K562 (cell line): ENCODE measurements at regions not wholly inside any gene's neighbourhood (a gene's known extent, or its start where the extent isn't known, plus 50 kb on each side); places are given as distances from the start of the nearest gene placed in this dataset.

ENCODE experiments used
- ATAC-seq: fragments of 200-7000 bp; cut with Tn5 transposase; 3 replicates; pipeline ENCODE4 v1.9.1; 2020; ENCODE audit warnings: moderate library complexity
- BruUV-seq: library from RNA; stranded (reverse); fragments of 400-500 nt; replicated peaks from 2 replicates; lab custom pipeline; 2021; lab: Mats Ljungman, UMichigan
- CTCF ChIA-PET: fragments of 300-600 bp; formaldehyde crosslinking; extraction: SDS; loops from one replicate; lab custom pipeline; 2021; ENCODE audit warnings: low intra/inter-chr PET ratio; lab: Yijun Ruan, JAX
- POLR2A ChIA-PET: fragments of 300-600, 350-650 bp; sonication (Branson Sonifier 250); formaldehyde crosslinking; extraction: SDS; loops from one replicate; lab custom pipeline; 2021; ENCODE audit warnings: antibody characterized with exemption, inconsistent platforms; lab: Yijun Ruan, JAX
- DNase-seq, 4 experiments: peaks; one replicate each; pipeline versions ENCODE4 v3.0.0 to v3.0.0-alpha.2; 2011 to 2018; ENCODE audit warnings: low spot score in 3 of 4, mixed read lengths in 3 of 4; ENCODE audit errors: extremely low read depth in 1 of 4
- FAIRE-seq: peaks from 2 replicates; lab custom pipeline; 2011; peaks lifted over from hg19 to GRCh38; lab: Jason Lieb, UNC
- H2AFZ ChIP-seq: 2 replicates; pipeline ENCODE4 v1.6.0; 2011; ENCODE audit warnings: low read depth, low read length, control low read depth, inconsistent platforms
- H3K27ac ChIP-seq: fragments of 200-600 bp; 3 replicates; pipeline ENCODE4 v1.8.0; 2011; ENCODE audit warnings: low read depth, mild to moderate bottlenecking, control low read depth, inconsistent platforms, low read length, moderate library complexity, mixed read lengths; ENCODE audit errors: extremely low read depth
- H3K27me3 ChIP-seq, 2 experiments: fragments of 300-600 bp in 1 of 2; 2 replicates in 1 of 2; 3 replicates in 1 of 2; pipeline versions ENCODE4 v1.6.0 to v1.8.0; 2011; ENCODE audit warnings: inconsistent platforms in 2 of 2, low read length in 2 of 2, mild to moderate bottlenecking in 1 of 2, mixed read lengths in 1 of 2, moderate library complexity in 1 of 2; ENCODE audit not compliant: control insufficient read depth in 2 of 2, insufficient read depth in 2 of 2
- H3K36me3 ChIP-seq: fragments of 300-600 bp; 3 replicates; pipeline ENCODE4 v1.8.0; 2011; ENCODE audit warnings: mild to moderate bottlenecking, low read length, inconsistent platforms; ENCODE audit not compliant: control insufficient read depth, insufficient read depth
- H3K4me1 ChIP-seq, 2 experiments: fragments of 200-600 bp in 1 of 2; replicated peaks in 1 of 2; 2 replicates in 1 of 2; 3 replicates in 1 of 2; pipeline versions ENCODE4 v1.5.1 to v1.8.0; 2011; ENCODE audit warnings: inconsistent platforms in 2 of 2, low read length in 2 of 2, mild to moderate bottlenecking in 1 of 2, mixed read lengths in 1 of 2, moderate library complexity in 1 of 2; ENCODE audit not compliant: control insufficient read depth in 2 of 2, insufficient read depth in 2 of 2
- H3K4me2 ChIP-seq: 2 replicates; pipeline ENCODE4 v1.6.1; 2011; ENCODE audit warnings: low read length, control low read depth, inconsistent platforms, mixed read lengths; ENCODE audit not compliant: insufficient read depth
- H3K4me3 ChIP-seq: fragments of 200-600 bp; sonication (generic), shearing (Covaris generic); 2 replicates; pipeline ENCODE4 v1.5.1; 2016; ENCODE audit warnings: control low read depth, inconsistent platforms
- H3K79me2 ChIP-seq: fragments of 200-600 bp; 3 replicates; pipeline ENCODE4 v1.8.0; 2011; ENCODE audit warnings: low read length, inconsistent platforms; ENCODE audit not compliant: control insufficient read depth, insufficient read depth
- H3K9ac ChIP-seq, 2 experiments: 2 replicates each; pipeline versions ENCODE4 v1.6.0 to v1.6.1; 2011; ENCODE audit warnings: low read depth in 2 of 2, low read length in 2 of 2, control low read depth in 1 of 2, inconsistent platforms in 1 of 2, mild to moderate bottlenecking in 1 of 2, mixed read lengths in 1 of 2; ENCODE audit not compliant: insufficient read depth in 1 of 2
- H3K9me1 ChIP-seq: one replicate; pipeline ENCODE4 v1.6.0; 2011; ENCODE audit warnings: inconsistent platforms, mild to moderate bottlenecking, low read length, moderate library complexity; ENCODE audit not compliant: control insufficient read depth, insufficient read depth
- H3K9me3 ChIP-seq: replicated peaks from 2 replicates; pipeline ENCODE4 v1.5.1; 2011; ENCODE audit warnings: low read depth, low read length, inconsistent platforms; ENCODE audit not compliant: control insufficient read depth, insufficient read depth
- H4K20me1 ChIP-seq: replicated peaks from 2 replicates; pipeline ENCODE4 v1.6.1; 2011; ENCODE audit warnings: low read length, inconsistent platforms, mixed read lengths; ENCODE audit not compliant: control insufficient read depth, insufficient read depth
- EZH2 ChIP-seq: IDR thresholded peaks from 2 replicates; pipeline ENCODE4 v1.6.1; 2012; ENCODE audit warnings: low read depth, mild to moderate bottlenecking, inconsistent platforms, low read length, borderline replicate concordance
- KAT2B ChIP-seq: IDR thresholded peaks from one replicate; pipeline ENCODE4 v1.6.1; 2012; ENCODE audit warnings: low read depth, mild to moderate bottlenecking, control low read depth, inconsistent platforms, low read length, moderate library complexity
- MITF ChIP-seq: IDR thresholded peaks from 2 replicates; pipeline ENCODE4 v1.6.1; 2014; ENCODE audit warnings: antibody characterized with exemption
- MYNN ChIP-seq, 2 experiments: sonication (generic); formaldehyde crosslinking in 1 of 2; IDR thresholded peaks; 2 replicates each; pipeline versions ENCODE4 v1.5.0 to v1.6.1; 2016 to 2020; ENCODE audit warnings: antibody characterized with exemption in 1 of 2, missing genetic modification reagents in 1 of 2
- NBN ChIP-seq: fragments of 450-650 bp; IDR thresholded peaks from 2 replicates; pipeline ENCODE4 v1.6.1; 2016; ENCODE audit warnings: low read depth, mild to moderate bottlenecking
- NFATC3 ChIP-seq: fragments of 450-650 bp; IDR thresholded peaks from 2 replicates; pipeline ENCODE4 v1.6.1; 2017; ENCODE audit warnings: mild to moderate bottlenecking
- RNF2 ChIP-seq: sonication (generic); IDR thresholded peaks from 2 replicates; pipeline ENCODE4 v1.6.1; 2016
- SMAD1 ChIP-seq: fragments of 150-350 bp; IDR thresholded peaks from 2 replicates; pipeline ENCODE4 v1.6.1; 2014; ENCODE audit warnings: low read length, low read depth; ENCODE audit not compliant: partially characterized antibody
- TAL1 ChIP-seq: fragments of 450-650 bp; IDR thresholded peaks from 2 replicates; pipeline ENCODE4 v1.6.1; 2016; ENCODE audit warnings: mild to moderate bottlenecking
- THAP12 ChIP-seq: fragments of 250-450 bp; sonication (Bioruptor Pico); IDR thresholded peaks from 2 replicates; pipeline ENCODE4 v1.9.0; 2021; ENCODE audit warnings: mild to moderate bottlenecking, inconsistent platforms
- ZNF449 ChIP-seq: fragments of 250-450 bp; sonication (Bioruptor Pico); IDR thresholded peaks from 2 replicates; pipeline ENCODE4 v1.8.0; 2022; ENCODE audit warnings: moderate library complexity, mild to moderate bottlenecking, inconsistent platforms
- ZNF639 ChIP-seq, 2 experiments: fragments of 200-800 bp in 1 of 2; sonication (Bioruptor generic) in 1 of 2; sonication (generic) in 1 of 2; formaldehyde crosslinking in 1 of 2; IDR thresholded peaks in 1 of 2; conservative IDR thresholded peaks in 1 of 2; 2 replicates each; pipeline versions ENCODE4 v1.5.0 to v1.6.1; 2016 to 2020; ENCODE audit warnings: missing compliant biosample characterization in 1 of 2, missing genetic modification characterization in 1 of 2, missing genetic modification reagents in 1 of 2
- ZNF696 ChIP-seq: fragments of 250-450 bp; sonication (Bioruptor Pico); conservative IDR thresholded peaks from 2 replicates; pipeline ENCODE4 v1.4.0; 2020; ENCODE audit warnings: mild to moderate bottlenecking, moderate library complexity
- ZNF707 ChIP-seq: fragments of 250-450 bp; sonication (Bioruptor Pico); conservative IDR thresholded peaks from 2 replicates; pipeline ENCODE4 v1.8.0; 2022; ENCODE audit warnings: inconsistent platforms, mild to moderate bottlenecking, moderate library complexity
- ZNF75A ChIP-seq: fragments of 450-650 bp; formaldehyde crosslinking; IDR thresholded peaks from 2 replicates; pipeline ENCODE4 v1.4.0; 2020; ENCODE audit warnings: mild to moderate bottlenecking
- WGBS: fragments of 100-300 bp; shearing (Covaris generic); methylation state at CpG from one replicate; pipeline ENCODE4 v1.1.6; 2016; ENCODE audit warnings: low coverage, mixed read lengths; ENCODE audit not compliant: insufficient coverage; ENCODE audit errors: missing lambda C conversion rate; 5-methylcytosine and 5-hydroxymethylcytosine counted together
- in situ Hi-C: fragments of 300-500 bp; cut with MboI; formaldehyde crosslinking; loops from 4 replicates; pipeline ENCODE4 v1.15.0; 2018; ENCODE audit warnings: inconsistent platforms, mixed read lengths
- intact Hi-C: fragments of 100-400 bp; cut with micrococcal nuclease; formaldehyde crosslinking; loops from 2 replicates; pipeline ENCODE4 v1.14.2; 2022

GRCh38 chr7:82506208-82506607, 62.6 kb upstream of the CACNA2D1 start:
- 0% methylated on average over 2 of the region's 2 CpGs for WGBS
- TF ChIP-seq THAP12 (no peak), KAT2B (no peak), NBN (no peak), TAL1 (no peak), MYNN (IDR thresholded peaks at IDR 0.05) (no peak), MYNN (CRISPR knock-in tag; IDR thresholded peaks at IDR 0.05) (no peak), ZNF449 (CRISPR knock-in tag) (no peak), MITF (no peak), ZNF639 (CRISPR knock-in tag; conservative IDR thresholded peaks at IDR 0.05 in 1 of 2, IDR thresholded peaks at IDR 0.05 in 1 of 2) (no peak), RNF2 (no peak), ZNF75A (CRISPR knock-in tag) (no peak), EZH2 (no peak), SMAD1 (no peak), ZNF696 (no peak), ZNF707 (CRISPR knock-in tag) (no peak), NFATC3 (no peak)

More at GRCh38 chr7:82506208-82506607, 62.6 kb upstream of the CACNA2D1 start:
- intact Hi-C loops, result no loop called here
- ChIA-PET CTCF (no interaction called here), POLR2A (no interaction called here)
- H3K36me3 ChIP-seq, result no peaks in the 10 kb centered on the region
- H3K79me2 ChIP-seq, result no peaks in the 10 kb centered on the region
- no peak overlapping the region for H3K27ac ChIP-seq
- FAIRE-seq (no peak), ATAC-seq (no peak), DNase-seq (no peak)
- H3K9me1 ChIP-seq, result no peaks in the 10 kb centered on the region
- H3K9ac ChIP-seq, result no peak overlapping the region
- no peak overlapping the region for H3K4me2 ChIP-seq
- H2AFZ ChIP-seq, result no peak overlapping the region
- no peaks in the 10 kb centered on the region for H3K4me1 ChIP-seq
- no peaks in the 10 kb centered on the region; the same call in 1 of the 2 replicates for H3K9me3 ChIP-seq
- in situ Hi-C loops, result no loop called here
- no peaks in the 10 kb centered on the region for H3K27me3 ChIP-seq
- H3K4me3 ChIP-seq, result no peak overlapping the region
- BruUV-seq, result no TSS peak
- H4K20me1 ChIP-seq, result no peaks in the 10 kb centered on the region
